HG02970 (cell line): ENCODE measurements at regions not wholly inside any gene's neighbourhood (a gene's known extent, or its start where the extent isn't known, plus 50 kb on each side); places are given as distances from the start of the nearest gene placed in this dataset.
"Not testable (repeated sequence)": the region's sequence is repeated elsewhere in the genome, so short reads cannot be mapped to it uniquely, and the experiment has no call there.

Source experiments
- ATAC-seq: cut with Tn5 transposase; IDR thresholded peaks from one replicate; pipeline ENCODE4 v1.9.1; 2021; ENCODE audit warnings: mild to moderate bottlenecking, moderate library complexity, moderate number of reproducible peaks; ENCODE audit not compliant: unreplicated experiment, low FRiP score

GRCh38 chr2:142827170-142827569, 50.3 kb upstream of the KYNU start:
- ATAC-seq = no peak

GRCh38 chr2:142825861-142826260, 51.6 kb upstream of the KYNU start:
- ATAC-seq = no peak

- no peak for ATAC-seq
These were observed 52.7 kb upstream of the KYNU start for GRCh38 chr2:142824756-142825155.

DNA sequence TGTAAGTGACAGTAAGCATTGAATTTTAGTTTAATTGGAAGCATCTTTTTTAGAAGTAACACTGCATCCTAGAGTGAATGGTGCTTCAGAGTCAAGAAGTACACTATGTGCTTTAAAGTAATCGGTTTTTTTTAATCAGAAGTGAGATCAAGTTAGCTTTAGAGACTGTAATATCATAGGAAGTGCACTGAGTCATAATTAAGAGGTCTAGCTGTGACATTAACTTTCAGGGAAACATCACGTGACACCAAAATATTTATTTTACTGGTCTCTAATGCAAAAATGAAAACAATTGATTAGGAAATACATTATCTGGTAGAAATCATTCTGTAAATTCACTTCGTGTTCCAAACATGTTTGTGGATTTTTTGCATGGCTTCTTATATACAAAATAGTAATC, 55.3 kb upstream of the KYNU start:
- ATAC-seq = no peak

- ATAC-seq = no peak
These were observed 58.1 kb upstream of the KYNU start for GRCh38 chr2:142819411-142819810.

- no peak for ATAC-seq
These were observed 62.1 kb upstream of the KYNU start for GRCh38 chr2:142815375-142815774.

DNA sequence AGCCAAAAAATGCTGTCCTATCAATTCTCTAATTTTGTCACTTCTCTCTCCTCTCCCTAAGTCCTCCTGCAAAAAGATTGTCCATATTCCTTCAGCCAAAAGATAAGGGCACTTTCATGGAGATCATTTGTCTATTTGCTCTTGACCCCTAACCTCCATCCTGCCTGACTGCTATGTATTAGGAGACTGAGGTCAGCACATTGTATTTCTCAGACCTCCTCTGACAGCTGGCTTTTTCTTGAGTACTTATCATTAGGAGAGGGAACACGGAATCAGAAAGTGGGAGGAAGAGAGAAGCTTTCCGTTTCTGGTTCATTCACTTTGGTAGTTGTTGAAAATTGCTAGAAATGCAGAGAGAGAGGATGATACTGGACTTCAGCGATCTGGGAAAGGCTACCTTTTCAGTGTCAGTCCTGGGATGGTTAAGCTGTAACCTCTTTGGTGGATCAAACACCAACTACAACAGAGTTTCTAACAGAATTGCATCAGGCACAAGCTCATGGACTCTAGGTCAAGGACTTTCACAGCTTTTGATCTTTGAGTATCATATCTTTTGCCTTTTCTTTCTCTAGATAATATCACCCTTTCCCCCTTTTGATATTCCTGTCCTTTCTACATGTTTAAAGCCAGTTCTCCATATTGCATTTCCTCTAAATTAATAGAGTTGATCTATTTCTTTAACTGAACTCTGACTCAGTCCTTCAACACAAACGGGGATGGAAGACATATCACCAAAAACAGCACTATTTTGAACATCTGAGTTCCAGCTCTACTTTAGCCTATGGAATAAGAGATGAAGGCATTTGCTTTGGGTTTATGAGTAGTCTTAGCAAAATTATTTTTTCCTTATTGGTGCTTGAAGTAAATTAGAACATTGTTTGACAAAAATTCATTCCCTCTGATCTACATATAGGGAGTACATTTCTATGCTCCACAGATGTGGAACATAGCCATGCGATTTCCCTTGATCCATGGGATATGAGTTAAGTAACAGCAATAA, 63.3 kb upstream of the KYNU start:
- ATAC-seq = no peak

GRCh38 chr2:142811644-142812043, 65.8 kb upstream of the KYNU start:
- ATAC-seq = not testable (repeated sequence)

DNA sequence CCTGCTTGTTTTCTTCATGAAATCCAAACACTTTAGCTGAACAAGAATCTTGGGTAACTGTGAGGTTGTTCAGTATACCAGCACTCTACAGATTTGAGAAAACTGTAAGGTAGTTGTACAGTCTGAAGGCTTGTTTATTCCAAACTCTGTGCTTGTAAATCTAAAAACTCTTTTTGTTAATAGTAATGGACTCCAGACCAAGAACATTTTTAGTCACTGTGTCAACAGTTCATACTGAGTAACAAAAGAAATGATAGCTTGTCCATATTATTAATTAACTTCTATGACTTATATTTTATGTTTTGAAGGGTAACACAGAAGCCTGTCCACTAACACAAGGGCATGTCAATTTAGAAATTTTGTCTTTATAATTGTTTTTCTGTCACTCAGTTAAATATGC, 72.2 kb upstream of the KYNU start:
- ATAC-seq = no peak

DNA sequence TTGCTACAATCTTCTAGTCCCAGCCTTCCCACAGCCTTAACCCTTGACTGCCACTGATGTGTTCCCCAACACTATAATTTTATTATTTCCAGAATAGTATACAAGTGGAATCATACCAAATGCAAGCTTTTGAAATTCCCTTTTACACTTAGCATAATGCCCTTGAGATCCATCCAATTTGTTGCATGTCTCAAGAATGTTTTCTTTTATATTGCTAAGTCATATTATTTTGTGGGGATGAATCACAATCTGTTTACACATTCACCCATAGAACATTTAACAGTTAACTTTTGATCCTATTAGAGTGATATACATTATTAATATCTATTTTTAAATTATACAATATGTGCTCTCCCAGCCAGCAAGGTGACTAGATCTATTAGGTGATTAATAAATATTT, 74.3 kb upstream of the KYNU start:
- no peak for ATAC-seq

GRCh38 chr2:142796588-142796987, 80.9 kb upstream of the KYNU start:
- no peak for ATAC-seq

DNA sequence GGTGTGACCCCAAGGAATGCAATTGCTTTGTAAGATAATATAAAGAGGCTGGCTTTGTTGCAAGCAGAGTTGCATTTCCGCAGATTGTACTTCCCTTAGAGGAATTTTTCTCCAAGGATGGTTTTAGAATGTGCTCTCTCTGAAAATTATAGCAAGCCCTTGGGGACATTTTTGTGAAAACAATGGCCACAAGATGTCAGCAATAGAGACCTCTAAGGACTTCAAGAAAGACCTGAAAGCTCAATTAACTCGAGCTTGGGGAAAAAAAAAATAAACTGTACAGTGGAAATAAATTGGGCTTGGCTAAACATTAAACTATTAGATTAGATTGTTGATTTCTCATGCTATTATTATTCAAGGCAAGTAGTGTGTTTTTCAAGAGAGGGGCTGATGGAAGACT, 81.3 kb upstream of the KYNU start:
- no peak for ATAC-seq

- ATAC-seq = no peak
These were observed 82.6 kb upstream of the KYNU start for GRCh38 chr2:142794850-142795249.

- ATAC-seq = not testable (repeated sequence)
These were observed 85.1 kb upstream of the KYNU start for GRCh38 chr2:142792328-142792727.

DNA sequence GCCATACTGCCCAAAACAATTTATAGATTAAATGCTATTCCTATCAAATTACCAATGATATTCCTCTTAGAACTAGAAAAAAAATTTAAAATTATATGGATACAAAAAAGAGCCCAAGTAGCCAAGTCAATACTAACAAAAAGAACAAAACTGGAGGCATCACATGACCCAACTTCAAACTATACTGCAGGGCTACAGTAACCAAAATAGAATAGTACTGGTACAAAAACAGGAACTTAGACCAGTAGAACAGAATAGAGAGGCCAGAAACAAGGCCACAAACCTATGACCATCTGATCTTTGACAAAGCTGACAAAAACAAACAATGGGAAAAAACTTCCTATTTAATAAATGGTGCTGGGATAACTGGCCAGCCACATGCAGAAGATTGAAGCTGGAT, 86.1 kb upstream of the KYNU start:
- ATAC-seq = no peak

DNA sequence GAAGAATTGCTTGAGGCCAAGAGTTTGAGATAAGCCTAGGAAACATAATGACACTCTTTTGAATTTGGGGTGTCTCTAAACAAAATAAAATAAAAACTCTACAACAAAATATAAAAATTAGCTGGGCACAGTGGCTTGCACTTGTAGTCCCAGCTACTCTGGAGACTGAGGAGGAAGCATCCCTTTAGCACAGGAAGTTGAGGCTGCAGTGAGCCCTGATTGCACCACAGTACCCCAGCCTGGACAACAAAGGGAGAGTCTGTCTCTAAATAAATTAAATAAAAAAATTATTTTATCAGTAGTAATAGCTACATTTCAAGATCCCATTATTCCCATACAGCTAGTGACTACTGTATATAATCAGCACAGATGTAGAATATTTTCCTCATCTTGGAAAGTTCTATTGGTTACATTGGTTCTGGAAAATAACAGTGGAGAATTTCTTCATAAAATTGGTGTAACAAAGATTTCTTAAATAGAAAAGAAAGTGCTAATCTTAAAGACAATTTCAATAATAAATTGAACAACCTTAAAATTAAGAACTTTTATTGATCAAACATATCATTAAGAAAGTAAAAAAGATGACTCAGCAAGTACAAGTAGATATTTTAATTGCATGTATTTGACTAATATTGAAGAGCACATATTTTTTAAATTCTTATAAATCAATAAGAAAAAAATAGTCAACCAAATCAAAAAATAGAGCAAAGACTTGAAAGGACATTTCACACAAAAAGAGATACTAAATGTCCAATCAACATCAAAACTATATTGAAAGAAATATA, 90.4 kb upstream of the KYNU start:
- no peak for ATAC-seq

GRCh38 chr2:142782942-142783443, 94.5 kb upstream of the KYNU start:
- ATAC-seq = no peak

- no peak for ATAC-seq
These were observed 96.3 kb upstream of the KYNU start for GRCh38 chr2:142781146-142781545.

DNA sequence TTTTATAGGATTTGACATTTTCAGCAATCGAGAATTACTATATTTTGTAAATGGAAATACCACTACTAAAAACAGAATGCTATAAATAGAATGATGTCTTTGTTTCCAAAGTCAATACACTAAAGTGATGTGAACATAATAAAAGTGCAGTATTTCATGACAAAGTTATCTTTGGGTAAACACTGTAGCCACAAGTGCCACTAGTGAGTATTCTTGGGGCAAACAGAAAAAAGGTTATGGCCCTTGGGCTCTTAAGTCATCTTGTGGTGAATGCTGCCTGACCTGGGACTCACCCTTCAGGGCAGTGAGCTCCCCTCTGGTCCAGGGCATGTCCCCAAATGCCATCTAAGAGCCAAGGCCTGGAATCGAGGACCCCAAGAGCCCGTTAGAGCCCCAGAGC, 99.2 kb upstream of the KYNU start:
- ATAC-seq = no peak

DNA sequence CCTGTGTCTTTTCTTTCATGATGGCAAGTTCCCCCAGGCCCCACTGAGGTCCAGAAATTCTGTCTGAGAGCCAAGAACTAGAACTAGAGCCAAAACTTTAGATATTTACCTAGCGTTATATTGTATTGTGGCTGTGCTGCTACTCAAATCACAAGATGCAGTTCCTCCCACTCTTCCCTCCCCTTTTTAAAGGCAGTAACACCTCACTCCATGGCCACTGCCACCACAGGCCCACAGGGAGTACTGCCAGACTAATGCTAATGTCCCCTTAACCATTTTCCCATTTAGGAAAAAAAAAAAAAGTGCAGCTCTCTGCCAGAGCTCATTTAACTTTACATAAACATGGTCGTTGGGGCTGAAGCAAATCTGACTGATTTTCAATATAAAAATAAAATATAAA, 99.7 kb upstream of the KYNU start:
- no peak for ATAC-seq

DNA sequence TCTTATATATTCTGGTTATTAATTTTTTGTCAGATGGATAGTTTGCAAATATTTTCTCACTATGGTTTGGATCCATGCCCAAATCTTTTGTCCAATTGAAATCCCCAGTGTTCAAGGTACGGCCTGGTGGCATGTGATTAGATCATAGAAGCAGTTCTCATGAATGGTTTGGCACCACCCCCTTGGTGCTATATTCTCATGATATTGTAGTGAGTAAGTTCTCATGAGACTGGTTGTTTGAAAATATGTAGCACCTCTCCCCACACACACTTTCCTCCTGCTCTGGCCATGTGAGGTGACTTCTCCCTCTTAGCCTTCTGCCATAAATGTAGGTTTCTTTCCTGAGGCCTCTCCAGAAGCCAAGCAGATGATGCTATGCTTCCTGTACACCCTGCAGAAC, 107.7 kb upstream of the KYNU start:
- no peak for ATAC-seq
